ENCODE measurements at regions not wholly inside any gene's neighbourhood (a gene's known extent, or its start where the extent isn't known, plus 50 kb on each side); places are given as distances from the start of the nearest gene placed in this dataset.

GRCh38 chr2:121096611-121097010 lies 188.4 kb downstream of the TFCP2L1 start:
- TF ChIP-seq POLR2A (IDR thresholded peaks at IDR 0.05; ENCODE audit: low read length) (no peak), GATA1 (IDR thresholded peaks at IDR 0.05; ENCODE audit: low read depth, low read length) (no peak)

All from erythroblast (primary cell).